ENCODE measurements at regions not wholly inside any gene's neighbourhood (a gene's known extent, or its start where the extent isn't known, plus 50 kb on each side); places are given as distances from the start of the nearest gene placed in this dataset.

DNA sequence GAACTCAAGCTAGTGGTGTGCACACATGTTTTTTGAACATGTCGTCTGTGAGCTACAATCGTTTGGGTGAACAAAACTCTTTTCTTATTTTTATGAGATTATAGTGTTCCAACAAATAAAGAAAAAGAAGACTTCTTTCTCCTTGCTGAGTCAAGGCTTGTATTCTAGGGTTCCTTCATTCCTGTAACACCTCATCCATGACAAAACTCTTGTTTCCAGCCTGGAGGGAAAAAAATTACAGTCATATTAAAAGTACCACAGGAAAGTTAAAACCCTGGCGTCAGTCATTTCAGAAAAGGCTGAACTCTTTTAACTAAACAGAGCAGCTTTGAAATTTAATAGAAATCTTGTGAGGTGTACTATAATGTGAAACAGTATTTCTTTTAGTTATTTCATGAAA, 79.2 kb upstream of the BOD1L1 start:
- H3K27ac ChIP-seq (ENCODE audit: low read depth in 2 of 2, low read length in 1 of 2) = no peak overlapping the region
- DNase-seq = no peak
- no peaks in the 10 kb centered on the region for H3K27me3 ChIP-seq (ENCODE audit: insufficient read depth)
- no peaks in the 10 kb centered on the region for H3K9me2 ChIP-seq
- no peak for TF ChIP-seq RCOR1 (IDR thresholded peaks at IDR 0.05; ENCODE audit: low read length)
- TF ChIP-seq, protein P1, sequence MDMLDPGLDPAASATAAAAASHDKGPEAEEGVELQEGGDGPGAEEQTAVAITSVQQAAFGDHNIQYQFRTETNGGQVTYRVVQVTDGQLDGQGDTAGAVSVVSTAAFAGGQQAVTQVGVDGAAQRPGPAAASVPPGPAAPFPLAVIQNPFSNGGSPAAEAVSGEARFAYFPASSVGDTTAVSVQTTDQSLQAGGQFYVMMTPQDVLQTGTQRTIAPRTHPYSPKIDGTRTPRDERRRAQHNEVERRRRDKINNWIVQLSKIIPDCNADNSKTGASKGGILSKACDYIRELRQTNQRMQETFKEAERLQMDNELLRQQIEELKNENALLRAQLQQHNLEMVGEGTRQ (IDR thresholded peaks at IDR 0.05; ENCODE audit: borderline replicate concordance, low read depth, low read length) = no peak
- TF ChIP-seq FOXM1 (IDR thresholded peaks at IDR 0.05; ENCODE audit: low read depth) = no peak
- TF ChIP-seq GATA2 (CRISPR knock-in tag; IDR thresholded peaks at IDR 0.05) = no peak
- TF ChIP-seq EZH2phosphoT487 (IDR thresholded peaks at IDR 0.05; ENCODE audit: borderline replicate concordance, low read depth) = no peak
- no peak for TF ChIP-seq RFX5 (IDR thresholded peaks at IDR 0.05; ENCODE audit: low read length)
- TF ChIP-seq EP300 (IDR thresholded peaks at IDR 0.05; ENCODE audit: borderline replicate concordance in 1 of 2, low read depth in 1 of 2, low read length in 1 of 2) = no peak
- TF ChIP-seq RAD21 (IDR thresholded peaks at IDR 0.05; ENCODE audit: low read length) = no peak
- TF ChIP-seq, protein P2, sequence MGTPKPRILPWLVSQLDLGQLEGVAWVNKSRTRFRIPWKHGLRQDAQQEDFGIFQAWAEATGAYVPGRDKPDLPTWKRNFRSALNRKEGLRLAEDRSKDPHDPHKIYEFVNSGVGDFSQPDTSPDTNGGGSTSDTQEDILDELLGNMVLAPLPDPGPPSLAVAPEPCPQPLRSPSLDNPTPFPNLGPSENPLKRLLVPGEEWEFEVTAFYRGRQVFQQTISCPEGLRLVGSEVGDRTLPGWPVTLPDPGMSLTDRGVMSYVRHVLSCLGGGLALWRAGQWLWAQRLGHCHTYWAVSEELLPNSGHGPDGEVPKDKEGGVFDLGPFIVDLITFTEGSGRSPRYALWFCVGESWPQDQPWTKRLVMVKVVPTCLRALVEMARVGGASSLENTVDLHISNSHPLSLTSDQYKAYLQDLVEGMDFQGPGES (IDR thresholded peaks at IDR 0.05; ENCODE audit: low read depth, low read length) = no peak
- TF ChIP-seq MXI1 (IDR thresholded peaks at IDR 0.05; ENCODE audit: low read depth, low read length) = no peak
- no peak overlapping the region for H3K4me3 ChIP-seq (ENCODE audit: low read depth in 2 of 2, low read length in 1 of 2)
- no peaks in the 10 kb centered on the region for H3K79me2 ChIP-seq (ENCODE audit: insufficient read depth)
- H3K36me3 ChIP-seq (replicated peaks in 1 of 2; ENCODE audit: control insufficient read depth in 1 of 2, insufficient read depth in 2 of 2, low read length in 1 of 2) = no peaks in the 10 kb centered on the region
- H2AFZ ChIP-seq (ENCODE audit: low read depth) = no peak overlapping the region
- peaks cover 0 to 6% of the 10 kb centered on the region in 2 experiments; a peak in 1 of 4 replicates for H3K4me1 ChIP-seq (ENCODE audit: control insufficient read depth in 1 of 2, insufficient read depth in 2 of 2, low read depth in 1 of 2, low read length in 1 of 2)
- ChIA-PET CTCF (interaction anchor here (1.4 kb wide), 1 partner anchor 48 kb away, joined by 3 read pairs; no protein-coding TSS in a partner anchor), POLR2A (no interaction called here)
- no peaks in the 10 kb centered on the region for H3K9me3 ChIP-seq
- WGBS (ENCODE audit: low lambda C conversion rate) = 43% methylated on average over 3 of the region's 3 CpGs
- no peak overlapping the region for H3K4me2 ChIP-seq
- H3F3A ChIP-seq (replicated peaks; ENCODE audit: insufficient read depth) = no peaks in the 10 kb centered on the region
- H4K20me1 ChIP-seq (ENCODE audit: insufficient read depth) = no peaks in the 10 kb centered on the region
- H3K9ac ChIP-seq = no peak overlapping the region

DNA sequence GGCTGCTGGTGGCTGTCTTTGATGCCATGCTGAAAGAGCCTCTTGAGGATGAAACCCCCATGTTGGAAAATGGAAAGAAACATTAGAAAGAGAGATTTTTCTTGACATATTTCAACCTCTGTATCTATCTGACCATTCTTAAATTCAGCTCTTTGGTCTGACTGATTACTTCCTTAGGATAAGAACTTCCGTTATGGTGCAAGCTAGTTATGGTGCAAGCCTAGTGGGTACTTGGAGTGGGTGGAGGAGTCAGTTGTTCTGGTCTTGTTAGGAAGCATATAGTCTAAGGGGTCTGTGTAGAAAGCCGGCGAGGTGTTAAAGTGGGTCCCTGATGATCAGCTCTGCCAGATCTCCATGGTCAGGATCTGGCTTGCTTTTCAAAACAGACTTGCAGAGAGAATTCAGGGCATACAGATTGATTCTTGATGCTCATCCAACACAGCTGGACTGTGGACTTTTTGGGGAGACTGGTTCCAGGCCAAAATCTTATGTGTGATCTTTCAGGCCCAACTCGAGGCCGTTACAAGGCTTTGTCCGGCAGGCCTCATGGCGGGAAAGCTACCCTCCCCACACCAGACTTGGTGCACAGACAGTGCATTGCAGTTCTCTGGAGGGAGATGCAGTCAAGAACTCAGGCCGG, 82.8 kb upstream of the BOD1L1 start:
- H3K9ac ChIP-seq = no peak overlapping the region
- no peak overlapping the region for H3K27ac ChIP-seq (ENCODE audit: low read depth in 2 of 2, low read length in 1 of 2)
- no peaks in the 10 kb centered on the region for H3F3A ChIP-seq (replicated peaks; ENCODE audit: insufficient read depth)
- no peaks in the 10 kb centered on the region for H3K36me3 ChIP-seq (replicated peaks in 1 of 2; ENCODE audit: control insufficient read depth in 1 of 2, insufficient read depth in 2 of 2, low read length in 1 of 2)
- H3K4me3 ChIP-seq (ENCODE audit: low read depth in 2 of 2, low read length in 1 of 2) = no peak overlapping the region
- no peak overlapping the region for H3K4me2 ChIP-seq
- ChIA-PET CTCF (no interaction called here), POLR2A (no interaction called here)
- 74% methylated on average over 4 of the region's 8 CpGs for WGBS (ENCODE audit: low lambda C conversion rate)
- no peak overlapping the region for H2AFZ ChIP-seq (ENCODE audit: low read depth)
- no peak for DNase-seq
- no peaks in the 10 kb centered on the region for H3K9me2 ChIP-seq
- TF ChIP-seq RAD21 (IDR thresholded peaks at IDR 0.05; ENCODE audit: low read length) = no peak
- no peak for TF ChIP-seq ELF1 (IDR thresholded peaks at IDR 0.05)
- no peak for TF ChIP-seq TCF12 (IDR thresholded peaks at IDR 0.05)
- TF ChIP-seq, protein P3, sequence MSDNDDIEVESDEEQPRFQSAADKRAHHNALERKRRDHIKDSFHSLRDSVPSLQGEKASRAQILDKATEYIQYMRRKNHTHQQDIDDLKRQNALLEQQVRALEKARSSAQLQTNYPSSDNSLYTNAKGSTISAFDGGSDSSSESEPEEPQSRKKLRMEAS (IDR thresholded peaks at IDR 0.05; ENCODE audit: low read depth) = no peak
- TF ChIP-seq SMC3 (IDR thresholded peaks at IDR 0.05; ENCODE audit: low read depth, low read length) = no peak
- no peak for TF ChIP-seq RCOR1 (IDR thresholded peaks at IDR 0.05; ENCODE audit: low read length)
- TF ChIP-seq YY1 (IDR thresholded peaks at IDR 0.05; ENCODE audit: low read depth) = no peak
- no peak for TF ChIP-seq TEAD4 (IDR thresholded peaks at IDR 0.05; ENCODE audit: borderline replicate concordance, insufficient read depth)
- TF ChIP-seq, protein P4, sequence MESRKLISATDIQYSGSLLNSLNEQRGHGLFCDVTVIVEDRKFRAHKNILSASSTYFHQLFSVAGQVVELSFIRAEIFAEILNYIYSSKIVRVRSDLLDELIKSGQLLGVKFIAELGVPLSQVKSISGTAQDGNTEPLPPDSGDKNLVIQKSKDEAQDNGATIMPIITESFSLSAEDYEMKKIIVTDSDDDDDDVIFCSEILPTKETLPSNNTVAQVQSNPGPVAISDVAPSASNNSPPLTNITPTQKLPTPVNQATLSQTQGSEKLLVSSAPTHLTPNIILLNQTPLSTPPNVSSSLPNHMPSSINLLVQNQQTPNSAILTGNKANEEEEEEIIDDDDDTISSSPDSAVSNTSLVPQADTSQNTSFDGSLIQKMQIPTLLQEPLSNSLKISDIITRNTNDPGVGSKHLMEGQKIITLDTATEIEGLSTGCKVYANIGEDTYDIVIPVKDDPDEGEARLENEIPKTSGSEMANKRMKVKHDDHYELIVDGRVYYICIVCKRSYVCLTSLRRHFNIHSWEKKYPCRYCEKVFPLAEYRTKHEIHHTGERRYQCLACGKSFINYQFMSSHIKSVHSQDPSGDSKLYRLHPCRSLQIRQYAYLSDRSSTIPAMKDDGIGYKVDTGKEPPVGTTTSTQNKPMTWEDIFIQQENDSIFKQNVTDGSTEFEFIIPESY (IDR thresholded peaks at IDR 0.05; ENCODE audit: borderline replicate concordance, low read depth) = no peak
- TF ChIP-seq, protein P5, sequence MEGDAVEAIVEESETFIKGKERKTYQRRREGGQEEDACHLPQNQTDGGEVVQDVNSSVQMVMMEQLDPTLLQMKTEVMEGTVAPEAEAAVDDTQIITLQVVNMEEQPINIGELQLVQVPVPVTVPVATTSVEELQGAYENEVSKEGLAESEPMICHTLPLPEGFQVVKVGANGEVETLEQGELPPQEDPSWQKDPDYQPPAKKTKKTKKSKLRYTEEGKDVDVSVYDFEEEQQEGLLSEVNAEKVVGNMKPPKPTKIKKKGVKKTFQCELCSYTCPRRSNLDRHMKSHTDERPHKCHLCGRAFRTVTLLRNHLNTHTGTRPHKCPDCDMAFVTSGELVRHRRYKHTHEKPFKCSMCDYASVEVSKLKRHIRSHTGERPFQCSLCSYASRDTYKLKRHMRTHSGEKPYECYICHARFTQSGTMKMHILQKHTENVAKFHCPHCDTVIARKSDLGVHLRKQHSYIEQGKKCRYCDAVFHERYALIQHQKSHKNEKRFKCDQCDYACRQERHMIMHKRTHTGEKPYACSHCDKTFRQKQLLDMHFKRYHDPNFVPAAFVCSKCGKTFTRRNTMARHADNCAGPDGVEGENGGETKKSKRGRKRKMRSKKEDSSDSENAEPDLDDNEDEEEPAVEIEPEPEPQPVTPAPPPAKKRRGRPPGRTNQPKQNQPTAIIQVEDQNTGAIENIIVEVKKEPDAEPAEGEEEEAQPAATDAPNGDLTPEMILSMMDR (IDR thresholded peaks at IDR 0.05) = no peak
- TF ChIP-seq NFIC (IDR thresholded peaks at IDR 0.05; ENCODE audit: borderline replicate concordance) = no peak
- TF ChIP-seq TAF1 (IDR thresholded peaks at IDR 0.05; ENCODE audit: borderline replicate concordance, low read depth, low read length) = no peak
- TF ChIP-seq GABPA (IDR thresholded peaks at IDR 0.05; ENCODE audit: low read depth) = no peak
- TF ChIP-seq RXRA (IDR thresholded peaks at IDR 0.05; ENCODE audit: borderline replicate concordance, low read depth) = no peak
- H3K9me3 ChIP-seq = no peaks in the 10 kb centered on the region
- H3K4me1 ChIP-seq (ENCODE audit: control insufficient read depth in 1 of 2, insufficient read depth in 2 of 2, low read depth in 1 of 2, low read length in 1 of 2) = peaks cover 0 to 5% of the 10 kb centered on the region in 2 experiments; a peak in 1 of 4 replicates
- H4K20me1 ChIP-seq (ENCODE audit: insufficient read depth) = no peaks in the 10 kb centered on the region
- H3K27me3 ChIP-seq (ENCODE audit: insufficient read depth) = no peaks in the 10 kb centered on the region
- no peaks in the 10 kb centered on the region for H3K79me2 ChIP-seq (ENCODE audit: insufficient read depth)

All from SK-N-SH (cell line).